SK-N-SH treated with all-trans-retinoic acid at 6 μM for 48 hours (cell line): ENCODE measurements at regions not wholly inside any gene's neighbourhood (a gene's known extent, or its start where the extent isn't known, plus 50 kb on each side); places are given as distances from the start of the nearest gene placed in this dataset.

Experiments
- ATAC-seq: fragments of 200-7000 bp; cut with Tn5 transposase; 3 replicates; pipeline ENCODE4 v1.9.1; 2020; ENCODE audit warnings: mild to moderate bottlenecking, moderate library complexity
- ARNTL ChIP-seq: fragments of 450-650 bp; formaldehyde crosslinking; IDR thresholded peaks from 2 replicates; pipeline ENCODE4 v1.5.0; 2020; ENCODE audit warnings: low read depth, mild to moderate bottlenecking, moderate library complexity, borderline replicate concordance
- BACH2 ChIP-seq: fragments of 250-450 bp; sonication (Bioruptor Pico); IDR thresholded peaks from 2 replicates; pipeline ENCODE4 v1.9.0; 2021; ENCODE audit warnings: mild to moderate bottlenecking, borderline replicate concordance
- CREB5 ChIP-seq: fragments of 250-450 bp; sonication (Bioruptor Pico); IDR thresholded peaks from 2 replicates; pipeline ENCODE4 v1.5.1; 2020; ENCODE audit warnings: low read depth, mild to moderate bottlenecking, moderate library complexity
- CSDC2 ChIP-seq: fragments of 250-450 bp; sonication (Bioruptor Pico); IDR thresholded peaks from 2 replicates; pipeline ENCODE4 v1.5.0; 2020; ENCODE audit warnings: mild to moderate bottlenecking, moderate library complexity
- ESRRG ChIP-seq: fragments of 250-450 bp; sonication (Bioruptor Pico); IDR thresholded peaks from 2 replicates; pipeline ENCODE4 v1.6.1; 2021; ENCODE audit warnings: mild to moderate bottlenecking
- GLIS3 ChIP-seq: fragments of 250-450 bp; sonication (Bioruptor Pico); IDR thresholded peaks from 2 replicates; pipeline ENCODE4 v1.5.0; 2020; ENCODE audit warnings: mild to moderate bottlenecking, moderate library complexity
- ISL1 ChIP-seq: fragments of 250-450 bp; sonication (Bioruptor Pico); IDR thresholded peaks from 2 replicates; pipeline ENCODE4 v2.1.2; 2022; ENCODE audit warnings: mild to moderate bottlenecking, moderate library complexity
- PPARA ChIP-seq: fragments of 250-450 bp; sonication (Bioruptor Pico); IDR thresholded peaks from 2 replicates; pipeline ENCODE4 v1.5.0; 2020; ENCODE audit warnings: mild to moderate bottlenecking, borderline replicate concordance
- RARB ChIP-seq: fragments of 250-450 bp; sonication (Bioruptor Pico); IDR thresholded peaks from 2 replicates; pipeline ENCODE4 v1.8.0; 2021; ENCODE audit warnings: mild to moderate bottlenecking, moderate library complexity
- SNAI2 ChIP-seq: fragments of 250-450 bp; sonication (Bioruptor Pico); IDR thresholded peaks from 2 replicates; pipeline ENCODE4 v1.5.0; 2020; ENCODE audit warnings: mild to moderate bottlenecking, moderate library complexity
- TCF4 ChIP-seq: fragments of 250-450 bp; sonication (Bioruptor Pico); IDR thresholded peaks from 2 replicates; pipeline ENCODE4 v1.8.0; 2021; ENCODE audit warnings: mild to moderate bottlenecking, moderate library complexity, borderline replicate concordance
- TOX ChIP-seq: fragments of 250-450 bp; sonication (Bioruptor Pico); IDR thresholded peaks from 2 replicates; pipeline ENCODE4 v1.8.0; 2021; ENCODE audit warnings: mild to moderate bottlenecking, moderate library complexity, borderline replicate concordance
- ZC3H10 ChIP-seq: fragments of 250-450 bp; sonication (Bioruptor Pico); IDR thresholded peaks from 2 replicates; pipeline ENCODE4 v1.5.1; 2021; ENCODE audit warnings: mild to moderate bottlenecking, moderate library complexity
- ZFP3 ChIP-seq: fragments of 250-450 bp; sonication (Bioruptor Pico); IDR thresholded peaks from 2 replicates; pipeline ENCODE4 v1.5.0; 2020; ENCODE audit warnings: mild to moderate bottlenecking, moderate library complexity
- ZFP30 ChIP-seq: fragments of 450-650 bp; formaldehyde crosslinking; IDR thresholded peaks from 2 replicates; pipeline ENCODE4 v1.5.0; 2022; ENCODE audit warnings: mild to moderate bottlenecking, moderate library complexity
- ZNF565 ChIP-seq: fragments of 450-650 bp; formaldehyde crosslinking; conservative IDR thresholded peaks from 2 replicates; pipeline ENCODE4 v1.5.0; 2020; ENCODE audit warnings: low read depth, mild to moderate bottlenecking, moderate library complexity
- ZNF70 ChIP-seq: fragments of 450-650 bp; formaldehyde crosslinking; IDR thresholded peaks from 2 replicates; pipeline ENCODE4 v1.5.0; 2020; ENCODE audit warnings: mild to moderate bottlenecking, moderate library complexity
- ZNF8 ChIP-seq: fragments of 450-650 bp; formaldehyde crosslinking; IDR thresholded peaks from 2 replicates; pipeline ENCODE4 v1.5.0; 2020; ENCODE audit warnings: mild to moderate bottlenecking, moderate library complexity
- TF ChIP-seq, protein P1 (sequence below): fragments of 250-450 bp; sonication (Bioruptor Pico); IDR thresholded peaks from 2 replicates; pipeline ENCODE4 v1.8.0; 2021; ENCODE audit warnings: low read depth, mild to moderate bottlenecking, moderate library complexity, borderline replicate concordance
- TF ChIP-seq, protein P2 (sequence below): fragments of 250-450 bp; sonication (Bioruptor Pico); IDR thresholded peaks from 2 replicates; pipeline ENCODE4 v1.5.0; 2020; ENCODE audit warnings: mild to moderate bottlenecking, moderate library complexity
- TF ChIP-seq, protein P3 (sequence below): fragments of 250-450 bp; sonication (Bioruptor Pico); IDR thresholded peaks from 2 replicates; pipeline ENCODE4 v1.8.0; 2020; ENCODE audit warnings: mild to moderate bottlenecking, moderate library complexity, borderline replicate concordance
- TF ChIP-seq, protein P4 (sequence below): fragments of 250-450 bp; sonication (Bioruptor Pico); IDR thresholded peaks from 2 replicates; pipeline ENCODE4 v1.5.1; 2021; ENCODE audit warnings: mild to moderate bottlenecking, moderate library complexity

- no peak for TF ChIP-seq GLIS3 (CRISPR knock-in tag)
- no peak for TF ChIP-seq ZFP3
- TF ChIP-seq, protein P1, sequence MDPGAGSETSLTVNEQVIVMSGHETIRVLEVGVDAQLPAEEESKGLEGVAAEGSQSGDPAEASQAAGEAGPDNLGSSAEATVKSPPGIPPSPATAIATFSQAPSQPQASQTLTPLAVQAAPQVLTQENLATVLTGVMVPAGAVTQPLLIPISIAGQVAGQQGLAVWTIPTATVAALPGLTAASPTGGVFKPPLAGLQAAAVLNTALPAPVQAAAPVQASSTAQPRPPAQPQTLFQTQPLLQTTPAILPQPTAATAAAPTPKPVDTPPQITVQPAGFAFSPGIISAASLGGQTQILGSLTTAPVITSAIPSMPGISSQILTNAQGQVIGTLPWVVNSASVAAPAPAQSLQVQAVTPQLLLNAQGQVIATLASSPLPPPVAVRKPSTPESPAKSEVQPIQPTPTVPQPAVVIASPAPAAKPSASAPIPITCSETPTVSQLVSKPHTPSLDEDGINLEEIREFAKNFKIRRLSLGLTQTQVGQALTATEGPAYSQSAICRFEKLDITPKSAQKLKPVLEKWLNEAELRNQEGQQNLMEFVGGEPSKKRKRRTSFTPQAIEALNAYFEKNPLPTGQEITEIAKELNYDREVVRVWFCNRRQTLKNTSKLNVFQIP (CRISPR knock-in tag) = no peak
- no peak for TF ChIP-seq ESRRG (CRISPR knock-in tag)
- TF ChIP-seq PPARA (CRISPR knock-in tag) = no peak
- no peak for TF ChIP-seq ZFP30 (CRISPR knock-in tag)
- TF ChIP-seq ZNF70 = no peak
- TF ChIP-seq ZNF8 (CRISPR knock-in tag) = no peak
- TF ChIP-seq ZC3H10 (CRISPR knock-in tag) = no peak
- TF ChIP-seq, protein P2, sequence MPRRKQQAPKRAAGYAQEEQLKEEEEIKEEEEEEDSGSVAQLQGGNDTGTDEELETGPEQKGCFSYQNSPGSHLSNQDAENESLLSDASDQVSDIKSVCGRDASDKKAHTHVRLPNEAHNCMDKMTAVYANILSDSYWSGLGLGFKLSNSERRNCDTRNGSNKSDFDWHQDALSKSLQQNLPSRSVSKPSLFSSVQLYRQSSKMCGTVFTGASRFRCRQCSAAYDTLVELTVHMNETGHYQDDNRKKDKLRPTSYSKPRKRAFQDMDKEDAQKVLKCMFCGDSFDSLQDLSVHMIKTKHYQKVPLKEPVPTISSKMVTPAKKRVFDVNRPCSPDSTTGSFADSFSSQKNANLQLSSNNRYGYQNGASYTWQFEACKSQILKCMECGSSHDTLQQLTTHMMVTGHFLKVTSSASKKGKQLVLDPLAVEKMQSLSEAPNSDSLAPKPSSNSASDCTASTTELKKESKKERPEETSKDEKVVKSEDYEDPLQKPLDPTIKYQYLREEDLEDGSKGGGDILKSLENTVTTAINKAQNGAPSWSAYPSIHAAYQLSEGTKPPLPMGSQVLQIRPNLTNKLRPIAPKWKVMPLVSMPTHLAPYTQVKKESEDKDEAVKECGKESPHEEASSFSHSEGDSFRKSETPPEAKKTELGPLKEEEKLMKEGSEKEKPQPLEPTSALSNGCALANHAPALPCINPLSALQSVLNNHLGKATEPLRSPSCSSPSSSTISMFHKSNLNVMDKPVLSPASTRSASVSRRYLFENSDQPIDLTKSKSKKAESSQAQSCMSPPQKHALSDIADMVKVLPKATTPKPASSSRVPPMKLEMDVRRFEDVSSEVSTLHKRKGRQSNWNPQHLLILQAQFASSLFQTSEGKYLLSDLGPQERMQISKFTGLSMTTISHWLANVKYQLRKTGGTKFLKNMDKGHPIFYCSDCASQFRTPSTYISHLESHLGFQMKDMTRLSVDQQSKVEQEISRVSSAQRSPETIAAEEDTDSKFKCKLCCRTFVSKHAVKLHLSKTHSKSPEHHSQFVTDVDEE (CRISPR knock-in tag) = no peak
- TF ChIP-seq, protein P3, sequence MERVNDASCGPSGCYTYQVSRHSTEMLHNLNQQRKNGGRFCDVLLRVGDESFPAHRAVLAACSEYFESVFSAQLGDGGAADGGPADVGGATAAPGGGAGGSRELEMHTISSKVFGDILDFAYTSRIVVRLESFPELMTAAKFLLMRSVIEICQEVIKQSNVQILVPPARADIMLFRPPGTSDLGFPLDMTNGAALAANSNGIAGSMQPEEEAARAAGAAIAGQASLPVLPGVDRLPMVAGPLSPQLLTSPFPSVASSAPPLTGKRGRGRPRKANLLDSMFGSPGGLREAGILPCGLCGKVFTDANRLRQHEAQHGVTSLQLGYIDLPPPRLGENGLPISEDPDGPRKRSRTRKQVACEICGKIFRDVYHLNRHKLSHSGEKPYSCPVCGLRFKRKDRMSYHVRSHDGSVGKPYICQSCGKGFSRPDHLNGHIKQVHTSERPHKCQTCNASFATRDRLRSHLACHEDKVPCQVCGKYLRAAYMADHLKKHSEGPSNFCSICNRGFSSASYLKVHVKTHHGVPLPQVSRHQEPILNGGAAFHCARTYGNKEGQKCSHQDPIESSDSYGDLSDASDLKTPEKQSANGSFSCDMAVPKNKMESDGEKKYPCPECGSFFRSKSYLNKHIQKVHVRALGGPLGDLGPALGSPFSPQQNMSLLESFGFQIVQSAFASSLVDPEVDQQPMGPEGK (CRISPR knock-in tag) = no peak
- TF ChIP-seq TOX (CRISPR knock-in tag) = no peak
- no peak for TF ChIP-seq TCF4 (CRISPR knock-in tag)
- TF ChIP-seq ARNTL (CRISPR knock-in tag) = no peak
- TF ChIP-seq CREB5 (CRISPR knock-in tag) = no peak
- no peak for TF ChIP-seq ZNF565 (CRISPR knock-in tag)
- TF ChIP-seq RARB (CRISPR knock-in tag) = no peak
- TF ChIP-seq BACH2 (CRISPR knock-in tag) = no peak
- TF ChIP-seq ISL1 (CRISPR knock-in tag) = no peak
- no peak for TF ChIP-seq SNAI2 (CRISPR knock-in tag)
- ATAC-seq = no peak
Measured at GRCh38 chr20:52244702-52245101, 53.1 kb upstream of the ZFP64 start.

DNA sequence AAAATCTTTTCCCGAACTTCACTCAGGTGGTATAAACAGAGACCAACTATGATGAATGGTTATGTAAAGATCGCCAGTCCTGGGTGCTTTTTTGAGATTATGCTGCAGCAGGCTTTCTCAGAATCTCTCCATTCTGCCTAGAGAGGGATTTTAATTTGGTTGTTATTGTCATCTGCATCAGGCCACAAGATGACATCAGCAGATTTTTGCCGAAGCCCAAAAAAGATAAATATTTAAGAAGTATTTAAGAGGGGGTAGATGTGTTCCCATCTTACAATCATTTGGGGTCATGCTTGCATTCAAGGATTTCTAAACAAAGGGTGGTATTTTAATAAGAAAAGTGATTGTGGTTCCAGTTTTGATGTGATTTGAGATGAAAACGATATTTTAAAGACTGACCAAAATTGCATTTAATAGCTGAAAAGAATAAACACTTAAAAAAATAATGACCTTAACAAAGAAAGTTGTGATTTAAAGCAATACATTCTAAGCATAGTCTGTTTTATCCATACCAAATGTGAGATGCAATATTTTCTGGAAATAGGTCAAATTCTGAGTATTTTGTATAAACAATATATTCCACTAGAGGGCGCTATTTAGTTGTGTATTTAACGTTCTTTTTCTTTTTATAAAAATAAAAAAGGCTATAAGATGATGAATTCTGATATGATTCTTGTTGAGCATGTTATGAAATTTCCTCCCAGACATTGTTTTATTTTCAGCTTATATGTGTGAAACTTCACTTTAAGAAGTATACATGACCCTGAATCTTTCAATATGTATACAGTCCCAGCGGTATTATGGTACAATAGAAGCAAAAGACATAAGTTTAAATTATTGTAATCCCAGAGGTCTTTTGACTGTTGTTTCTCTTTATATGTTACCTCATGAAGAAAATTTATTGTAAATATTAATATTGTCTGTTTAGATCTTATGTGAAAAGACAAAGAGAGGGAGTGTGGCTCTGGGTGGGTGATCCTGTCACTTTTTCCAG is 51.0 kb upstream of the ZFP64 start:
- ATAC-seq = no peak
- TF ChIP-seq ZNF565 (CRISPR knock-in tag) (no peak), ZNF8 (CRISPR knock-in tag) (no peak), ISL1 (CRISPR knock-in tag) (no peak), ZFP30 (CRISPR knock-in tag) (no peak), BACH2 (CRISPR knock-in tag) (no peak), RARB (CRISPR knock-in tag) (no peak), GLIS3 (CRISPR knock-in tag) (no peak), CSDC2 (CRISPR knock-in tag) (no peak), TOX (CRISPR knock-in tag) (no peak)
- TF ChIP-seq, protein P4, sequence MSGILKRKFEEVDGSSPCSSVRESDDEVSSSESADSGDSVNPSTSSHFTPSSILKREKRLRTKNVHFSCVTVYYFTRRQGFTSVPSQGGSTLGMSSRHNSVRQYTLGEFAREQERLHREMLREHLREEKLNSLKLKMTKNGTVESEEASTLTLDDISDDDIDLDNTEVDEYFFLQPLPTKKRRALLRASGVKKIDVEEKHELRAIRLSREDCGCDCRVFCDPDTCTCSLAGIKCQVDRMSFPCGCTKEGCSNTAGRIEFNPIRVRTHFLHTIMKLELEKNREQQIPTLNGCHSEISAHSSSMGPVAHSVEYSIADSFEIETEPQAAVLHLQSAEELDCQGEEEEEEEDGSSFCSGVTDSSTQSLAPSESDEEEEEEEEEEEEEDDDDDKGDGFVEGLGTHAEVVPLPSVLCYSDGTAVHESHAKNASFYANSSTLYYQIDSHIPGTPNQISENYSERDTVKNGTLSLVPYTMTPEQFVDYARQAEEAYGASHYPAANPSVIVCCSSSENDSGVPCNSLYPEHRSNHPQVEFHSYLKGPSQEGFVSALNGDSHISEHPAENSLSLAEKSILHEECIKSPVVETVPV = no peak
- TF ChIP-seq, all 23 proteins: peak for 0
